ENCODE measurements at regions not wholly inside any gene's neighbourhood (a gene's known extent, or its start where the extent isn't known, plus 50 kb on each side); places are given as distances from the start of the nearest gene placed in this dataset.

DNA sequence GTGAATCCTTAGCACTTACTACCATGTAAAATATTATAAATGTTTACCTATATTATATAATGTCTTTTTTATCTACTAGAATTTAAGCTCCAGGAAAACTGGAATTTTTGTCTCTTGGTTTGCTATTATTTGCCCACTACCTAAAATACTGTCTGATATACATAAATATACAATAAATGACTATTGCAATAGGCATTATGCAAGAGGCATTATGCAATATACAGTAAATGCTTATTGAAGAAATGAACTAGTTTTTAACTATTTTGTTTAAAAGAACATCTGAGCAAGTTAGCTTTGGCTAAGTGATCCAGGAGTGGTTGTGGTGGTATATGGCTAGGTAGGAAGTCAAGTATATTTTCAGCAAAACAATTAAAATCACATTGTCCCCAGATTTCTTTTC lies 640.2 kb upstream of the PKN2 start:
- TF ChIP-seq, protein P1, sequence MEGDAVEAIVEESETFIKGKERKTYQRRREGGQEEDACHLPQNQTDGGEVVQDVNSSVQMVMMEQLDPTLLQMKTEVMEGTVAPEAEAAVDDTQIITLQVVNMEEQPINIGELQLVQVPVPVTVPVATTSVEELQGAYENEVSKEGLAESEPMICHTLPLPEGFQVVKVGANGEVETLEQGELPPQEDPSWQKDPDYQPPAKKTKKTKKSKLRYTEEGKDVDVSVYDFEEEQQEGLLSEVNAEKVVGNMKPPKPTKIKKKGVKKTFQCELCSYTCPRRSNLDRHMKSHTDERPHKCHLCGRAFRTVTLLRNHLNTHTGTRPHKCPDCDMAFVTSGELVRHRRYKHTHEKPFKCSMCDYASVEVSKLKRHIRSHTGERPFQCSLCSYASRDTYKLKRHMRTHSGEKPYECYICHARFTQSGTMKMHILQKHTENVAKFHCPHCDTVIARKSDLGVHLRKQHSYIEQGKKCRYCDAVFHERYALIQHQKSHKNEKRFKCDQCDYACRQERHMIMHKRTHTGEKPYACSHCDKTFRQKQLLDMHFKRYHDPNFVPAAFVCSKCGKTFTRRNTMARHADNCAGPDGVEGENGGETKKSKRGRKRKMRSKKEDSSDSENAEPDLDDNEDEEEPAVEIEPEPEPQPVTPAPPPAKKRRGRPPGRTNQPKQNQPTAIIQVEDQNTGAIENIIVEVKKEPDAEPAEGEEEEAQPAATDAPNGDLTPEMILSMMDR (IDR thresholded peaks at IDR 0.05), result no peak
- TF ChIP-seq POLR2A (IDR thresholded peaks at IDR 0.05) (no peak), POLR2AphosphoS5 (IDR thresholded peaks at IDR 0.05) (no peak), EP300 (IDR thresholded peaks at IDR 0.05; ENCODE audit: low read depth) (no peak)
